ENCODE measurements at regions not wholly inside any gene's neighbourhood (a gene's known extent, or its start where the extent isn't known, plus 50 kb on each side); places are given as distances from the start of the nearest gene placed in this dataset.

DNA sequence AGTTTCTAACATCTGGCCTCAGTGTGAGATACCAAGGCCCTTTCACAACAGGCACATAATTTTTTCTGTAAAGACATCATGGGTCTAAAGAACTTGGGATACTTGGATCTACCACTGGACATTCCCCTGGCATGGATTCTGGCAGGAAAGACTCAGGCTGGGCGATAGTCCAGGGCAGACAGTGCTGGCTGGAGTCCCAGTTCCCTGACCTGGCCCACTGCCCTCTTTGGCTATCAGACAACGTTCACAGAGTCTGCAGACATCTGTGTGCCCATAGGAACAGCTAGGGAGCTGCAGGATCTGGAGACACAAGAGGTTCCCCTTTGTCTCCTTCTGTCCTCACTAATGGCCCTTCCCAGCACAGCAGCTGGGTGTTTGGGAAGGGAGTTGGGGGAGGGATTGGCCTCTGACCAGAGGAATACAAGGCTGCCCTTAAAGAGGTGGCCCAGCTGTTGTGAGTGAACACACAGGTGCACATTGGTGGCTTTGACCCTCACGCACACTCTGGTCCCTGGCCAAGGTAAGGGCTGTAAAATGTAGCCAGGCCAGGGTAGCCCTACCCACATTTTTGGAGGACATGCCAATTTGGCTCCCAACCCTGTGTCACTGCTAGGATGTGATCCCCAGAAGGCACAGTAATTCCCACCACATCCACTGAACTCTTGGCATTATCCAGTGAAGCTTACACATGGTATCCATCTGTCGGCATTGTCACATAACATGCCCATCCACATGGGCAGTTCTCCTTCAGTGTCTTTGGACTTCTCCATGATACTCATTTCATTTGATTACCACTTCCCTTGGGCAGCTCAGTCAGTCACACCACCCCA lies 72.3 kb downstream of the SOX3 start:
- Histone ChIP-seq H3K79me2 (replicated peaks; ENCODE audit: insufficient read depth) (no peaks in the 10 kb centered on the region), H3K4me3 (no peak overlapping the region), H3F3A (replicated peaks; ENCODE audit: low read depth) (no peaks in the 10 kb centered on the region), H3K9me2 (ENCODE audit: insufficient read depth) (no peaks in the 10 kb centered on the region), H4K20me1 (replicated peaks; ENCODE audit: insufficient read depth) (no peaks in the 10 kb centered on the region), H3K4me2 (no peak overlapping the region), H2AFZ (no peak overlapping the region), H3K36me3 (ENCODE audit: insufficient read depth) (no peaks in the 10 kb centered on the region), H3K4me1 (ENCODE audit: insufficient read depth) (no peaks in the 10 kb centered on the region), H3K27ac (ENCODE audit: low read depth) (no peak overlapping the region), H3K27me3 (ENCODE audit: insufficient read depth) (peaks cover 6% of the 10 kb centered on the region; the same call in 1 of the 2 replicates)
- Mint-ChIP-seq H3K4me3 (no peak overlapping the region), H3K27ac (no peak overlapping the region), H3K27me3 (ENCODE audit: insufficient read depth, low read depth, poor library complexity) (no peaks in the 10 kb centered on the region), H3K36me3 (ENCODE audit: low read depth) (no peaks in the 10 kb centered on the region), H3K9me3 (no peaks in the 10 kb centered on the region; the same call in 2 of the 3 replicates), H3K4me1 (no peaks in the 10 kb centered on the region)
- DNase-seq (ENCODE audit: low spot score) (no peak), ATAC-seq (no peak)
- TF ChIP-seq, protein P1, sequence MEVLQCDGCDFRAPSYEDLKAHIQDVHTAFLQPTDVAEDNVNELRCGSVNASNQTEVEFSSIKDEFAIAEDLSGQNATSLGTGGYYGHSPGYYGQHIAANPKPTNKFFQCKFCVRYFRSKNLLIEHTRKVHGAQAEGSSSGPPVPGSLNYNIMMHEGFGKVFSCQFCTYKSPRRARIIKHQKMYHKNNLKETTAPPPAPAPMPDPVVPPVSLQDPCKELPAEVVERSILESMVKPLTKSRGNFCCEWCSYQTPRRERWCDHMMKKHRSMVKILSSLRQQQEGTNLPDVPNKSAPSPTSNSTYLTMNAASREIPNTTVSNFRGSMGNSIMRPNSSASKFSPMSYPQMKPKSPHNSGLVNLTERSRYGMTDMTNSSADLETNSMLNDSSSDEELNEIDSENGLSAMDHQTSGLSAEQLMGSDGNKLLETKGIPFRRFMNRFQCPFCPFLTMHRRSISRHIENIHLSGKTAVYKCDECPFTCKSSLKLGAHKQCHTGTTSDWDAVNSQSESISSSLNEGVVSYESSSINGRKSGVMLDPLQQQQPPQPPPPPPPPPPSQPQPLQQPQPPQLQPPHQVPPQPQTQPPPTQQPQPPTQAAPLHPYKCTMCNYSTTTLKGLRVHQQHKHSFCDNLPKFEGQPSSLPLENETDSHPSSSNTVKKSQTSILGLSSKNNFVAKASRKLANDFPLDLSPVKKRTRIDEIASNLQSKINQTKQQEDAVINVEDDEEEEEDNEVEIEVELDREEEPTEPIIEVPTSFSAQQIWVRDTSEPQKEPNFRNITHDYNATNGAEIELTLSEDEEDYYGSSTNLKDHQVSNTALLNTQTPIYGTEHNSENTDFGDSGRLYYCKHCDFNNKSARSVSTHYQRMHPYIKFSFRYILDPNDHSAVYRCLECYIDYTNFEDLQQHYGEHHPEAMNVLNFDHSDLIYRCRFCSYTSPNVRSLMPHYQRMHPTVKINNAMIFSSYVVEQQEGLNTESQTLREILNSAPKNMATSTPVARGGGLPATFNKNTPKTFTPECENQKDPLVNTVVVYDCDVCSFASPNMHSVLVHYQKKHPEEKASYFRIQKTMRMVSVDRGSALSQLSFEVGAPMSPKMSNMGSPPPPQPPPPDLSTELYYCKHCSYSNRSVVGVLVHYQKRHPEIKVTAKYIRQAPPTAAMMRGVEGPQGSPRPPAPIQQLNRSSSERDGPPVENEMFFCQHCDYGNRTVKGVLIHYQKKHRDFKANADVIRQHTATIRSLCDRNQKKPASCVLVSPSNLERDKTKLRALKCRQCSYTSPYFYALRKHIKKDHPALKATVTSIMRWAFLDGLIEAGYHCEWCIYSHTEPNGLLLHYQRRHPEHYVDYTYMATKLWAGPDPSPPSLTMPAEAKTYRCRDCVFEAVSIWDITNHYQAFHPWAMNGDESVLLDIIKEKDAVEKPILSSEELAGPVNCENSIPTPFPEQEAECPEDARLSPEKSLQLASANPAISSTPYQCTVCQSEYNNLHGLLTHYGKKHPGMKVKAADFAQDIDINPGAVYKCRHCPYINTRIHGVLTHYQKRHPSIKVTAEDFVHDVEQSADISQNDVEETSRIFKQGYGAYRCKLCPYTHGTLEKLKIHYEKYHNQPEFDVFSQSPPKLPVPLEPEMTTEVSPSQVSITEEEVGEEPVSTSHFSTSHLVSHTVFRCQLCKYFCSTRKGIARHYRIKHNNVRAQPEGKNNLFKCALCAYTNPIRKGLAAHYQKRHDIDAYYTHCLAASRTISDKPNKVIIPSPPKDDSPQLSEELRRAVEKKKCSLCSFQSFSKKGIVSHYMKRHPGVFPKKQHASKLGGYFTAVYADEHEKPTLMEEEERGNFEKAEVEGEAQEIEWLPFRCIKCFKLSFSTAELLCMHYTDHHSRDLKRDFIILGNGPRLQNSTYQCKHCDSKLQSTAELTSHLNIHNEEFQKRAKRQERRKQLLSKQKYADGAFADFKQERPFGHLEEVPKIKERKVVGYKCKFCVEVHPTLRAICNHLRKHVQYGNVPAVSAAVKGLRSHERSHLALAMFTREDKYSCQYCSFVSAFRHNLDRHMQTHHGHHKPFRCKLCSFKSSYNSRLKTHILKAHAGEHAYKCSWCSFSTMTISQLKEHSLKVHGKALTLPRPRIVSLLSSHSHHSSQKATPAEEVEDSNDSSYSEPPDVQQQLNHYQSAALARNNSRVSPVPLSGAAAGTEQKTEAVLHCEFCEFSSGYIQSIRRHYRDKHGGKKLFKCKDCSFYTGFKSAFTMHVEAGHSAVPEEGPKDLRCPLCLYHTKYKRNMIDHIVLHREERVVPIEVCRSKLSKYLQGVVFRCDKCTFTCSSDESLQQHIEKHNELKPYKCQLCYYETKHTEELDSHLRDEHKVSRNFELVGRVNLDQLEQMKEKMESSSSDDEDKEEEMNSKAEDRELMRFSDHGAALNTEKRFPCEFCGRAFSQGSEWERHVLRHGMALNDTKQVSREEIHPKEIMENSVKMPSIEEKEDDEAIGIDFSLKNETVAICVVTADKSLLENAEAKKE (CRISPR knock-in tag; IDR thresholded peaks at IDR 0.05): no peak
- TF ChIP-seq ZNF331 (CRISPR knock-in tag; IDR thresholded peaks at IDR 0.05; ENCODE audit: low read depth) (no peak), JUNB (IDR thresholded peaks at IDR 0.05; ENCODE audit: unreplicated experiment) (no peak), NANOG (IDR thresholded peaks at IDR 0.05; ENCODE audit: borderline replicate concordance) (no peak), ZNF114 (CRISPR knock-in tag; IDR thresholded peaks at IDR 0.05) (no peak), CTCF (conservative IDR thresholded peaks at IDR 0.05; ENCODE audit: low read depth in 2 of 2) (no peak), EZH2phosphoT487 (IDR thresholded peaks at IDR 0.05; ENCODE audit: unreplicated experiment) (no peak), POLR2AphosphoS5 (IDR thresholded peaks at IDR 0.05; ENCODE audit: low read depth) (no peak), EZH2 (IDR thresholded peaks at IDR 0.05; ENCODE audit: low read depth, unreplicated experiment) (no peak), ETS1 (IDR thresholded peaks at IDR 0.05) (no peak), STAT1 (IDR thresholded peaks at IDR 0.05; ENCODE audit: unreplicated experiment) (no peak), REST (IDR thresholded peaks at IDR 0.05; ENCODE audit: unreplicated experiment) (no peak), CREB1 (CRISPR knock-in tag; IDR thresholded peaks at IDR 0.05; ENCODE audit: low read depth) (no peak)

Measured in GM23338 (cell line).